Coronary artery (tissue), 2 donors: ENCODE measurements at regions not wholly inside any gene's neighbourhood (a gene's known extent, or its start where the extent isn't known, plus 50 kb on each side); places are given as distances from the start of the nearest gene placed in this dataset.

Experiments
- DNase-seq: peaks from one replicate; pipeline ENCODE4 v3.0.0-alpha.2; 2017; ENCODE audit warnings: low spot score
- H3K27ac ChIP-seq, 2 donors: fragments of 200-600 bp; sonication (generic); one replicate each; pipeline ENCODE4 v1.5.1; 2016 to 2019
- H3K4me3 ChIP-seq: fragments of 200-600 bp; sonication (generic); 2 replicates; pipeline ENCODE4 v1.5.1; 2016; ENCODE audit warnings: mild to moderate bottlenecking, moderate library complexity
- CTCF ChIP-seq: fragments of 200-600 bp; sonication (generic); IDR thresholded peaks from one replicate; pipeline ENCODE4 v1.5.1; 2019; ENCODE audit warnings: antibody characterized with exemption

GRCh38 chr11:45494738-45495137 lies 170.7 kb downstream of the CHST1 start:
- Histone ChIP-seq H3K4me3 (no peak overlapping the region), H3K27ac (no peak overlapping the region)
- no peak for DNase-seq
- TF ChIP-seq CTCF: no peak

GRCh38 chr11:45489281-45489905 lies 176.0 kb downstream of the CHST1 start:
- DNase-seq: peak; percentile 47
- Histone ChIP-seq H3K4me3 (no peak overlapping the region), H3K27ac (no peak overlapping the region)
- TF ChIP-seq CTCF: no peak

- Histone ChIP-seq H3K4me3 (no peak overlapping the region), H3K27ac (no peak overlapping the region)
- DNase-seq: peak; percentile 66
- TF ChIP-seq CTCF: no peak
These were observed 179.0 kb downstream of the CHST1 start for GRCh38 chr11:45486461-45486860.

- Histone ChIP-seq H3K27ac (no peak overlapping the region), H3K4me3 (no peak overlapping the region)
- peak; percentile 31 for DNase-seq
- no peak for TF ChIP-seq CTCF
These were observed 180.2 kb downstream of the CHST1 start for GRCh38 chr11:45485070-45485707.

- DNase-seq: peak; percentile 66
- Histone ChIP-seq H3K4me3 (no peak overlapping the region), H3K27ac (no peak overlapping the region)
- TF ChIP-seq CTCF: no peak
These were observed 181.0 kb downstream of the CHST1 start for GRCh38 chr11:45484326-45484883.

- Histone ChIP-seq H3K4me3 (no peak overlapping the region), H3K27ac (no peak overlapping the region)
- DNase-seq: no peak
- TF ChIP-seq CTCF: no peak
These were observed 182.0 kb downstream of the CHST1 start for GRCh38 chr11:45483416-45483815.

- no peak overlapping the region for H3K4me3 ChIP-seq
- H3K27ac ChIP-seq: no peak overlapping the region
- peak; percentile 59 for DNase-seq
- no peak for TF ChIP-seq CTCF
These were observed 183.1 kb downstream of the CHST1 start for GRCh38 chr11:45482331-45482730.
